Upper lobe of left lung (tissue), 4 donors: ENCODE measurements at regions not wholly inside any gene's neighbourhood (a gene's known extent, or its start where the extent isn't known, plus 50 kb on each side); places are given as distances from the start of the nearest gene placed in this dataset.

Experiments used
- EP300 ChIP-seq, 4 donors: sonication (generic); formaldehyde crosslinking; IDR thresholded peaks; one replicate each; pipeline ENCODE4 v1.5.1; 2017; ENCODE audit warnings: antibody characterized with exemption in 4 of 4, control low read depth in 2 of 4
- POLR2A ChIP-seq, 4 donors: fragments of 450-650 bp; IDR thresholded peaks; one replicate each; pipeline ENCODE4 v1.5.1; 2016 to 2017; ENCODE audit warnings: antibody characterized with exemption in 4 of 4, mild to moderate bottlenecking in 2 of 4
- POLR2AphosphoS5 ChIP-seq, 2 donors: sonication (generic); formaldehyde crosslinking; IDR thresholded peaks; one replicate each; pipeline ENCODE4 v1.5.1; 2017; ENCODE audit warnings: antibody characterized with exemption in 2 of 2
- TF ChIP-seq, protein P1 (sequence below), 6 experiments: fragments of 450-650 bp in 4 of 6; fragments of 200-600 bp in 2 of 6; sonication (generic) in 2 of 6; IDR thresholded peaks; one replicate each; pipeline ENCODE4 v1.5.1; 2016 to 2019; ENCODE audit warnings: antibody characterized with exemption in 6 of 6

GRCh38 chr2:216275890-216276289 lies 96.4 kb downstream of the MARCHF4 start:
- TF ChIP-seq EP300 (IDR thresholded peaks at IDR 0.05) (no peak), POLR2A (IDR thresholded peaks at IDR 0.05) (no peak), POLR2AphosphoS5 (IDR thresholded peaks at IDR 0.05) (no peak)
- TF ChIP-seq, protein P1, sequence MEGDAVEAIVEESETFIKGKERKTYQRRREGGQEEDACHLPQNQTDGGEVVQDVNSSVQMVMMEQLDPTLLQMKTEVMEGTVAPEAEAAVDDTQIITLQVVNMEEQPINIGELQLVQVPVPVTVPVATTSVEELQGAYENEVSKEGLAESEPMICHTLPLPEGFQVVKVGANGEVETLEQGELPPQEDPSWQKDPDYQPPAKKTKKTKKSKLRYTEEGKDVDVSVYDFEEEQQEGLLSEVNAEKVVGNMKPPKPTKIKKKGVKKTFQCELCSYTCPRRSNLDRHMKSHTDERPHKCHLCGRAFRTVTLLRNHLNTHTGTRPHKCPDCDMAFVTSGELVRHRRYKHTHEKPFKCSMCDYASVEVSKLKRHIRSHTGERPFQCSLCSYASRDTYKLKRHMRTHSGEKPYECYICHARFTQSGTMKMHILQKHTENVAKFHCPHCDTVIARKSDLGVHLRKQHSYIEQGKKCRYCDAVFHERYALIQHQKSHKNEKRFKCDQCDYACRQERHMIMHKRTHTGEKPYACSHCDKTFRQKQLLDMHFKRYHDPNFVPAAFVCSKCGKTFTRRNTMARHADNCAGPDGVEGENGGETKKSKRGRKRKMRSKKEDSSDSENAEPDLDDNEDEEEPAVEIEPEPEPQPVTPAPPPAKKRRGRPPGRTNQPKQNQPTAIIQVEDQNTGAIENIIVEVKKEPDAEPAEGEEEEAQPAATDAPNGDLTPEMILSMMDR (IDR thresholded peaks at IDR 0.05): no peak
